WERI-Rb-1 (cell line): ENCODE measurements at regions not wholly inside any gene's neighbourhood (a gene's known extent, or its start where the extent isn't known, plus 50 kb on each side); places are given as distances from the start of the nearest gene placed in this dataset.
"Not testable (repeated sequence)": the region's sequence is repeated elsewhere in the genome, so short reads cannot be mapped to it uniquely, and the experiment has no call there.

ENCODE experiments used
- DNase-seq: peaks from one replicate; pipeline ENCODE4 v3.0.0-alpha.2; 2020
- H3K27ac ChIP-seq: fragments of 250-450 bp; sonication (Bioruptor Pico); 2 replicates; pipeline ENCODE4 v1.5.1; 2020; ENCODE audit warnings: mild to moderate bottlenecking, moderate library complexity
- H3K27me3 ChIP-seq: fragments of 250-450 bp; sonication (Bioruptor Pico); 2 replicates; pipeline ENCODE4 v1.5.1; 2021; ENCODE audit warnings: mild to moderate bottlenecking, low read depth, moderate library complexity; ENCODE audit not compliant: insufficient read depth, severe bottlenecking
- H3K36me3 ChIP-seq: fragments of 250-450 bp; sonication (Bioruptor Pico); 2 replicates; pipeline ENCODE4 v1.5.1; 2020; ENCODE audit warnings: mild to moderate bottlenecking, moderate library complexity
- H3K4me3 ChIP-seq: 2 replicates; pipeline ENCODE4 v1.5.1; 2011; ENCODE audit warnings: low read depth, mild to moderate bottlenecking, control low read depth, low read length
- H3K9me3 ChIP-seq: fragments of 250-450 bp; sonication (Bioruptor Pico); 2 replicates; pipeline ENCODE4 v1.5.1; 2021; ENCODE audit warnings: mild to moderate bottlenecking, moderate library complexity; ENCODE audit not compliant: severe bottlenecking
- TF ChIP-seq, protein P1 (sequence below): IDR thresholded peaks from 2 replicates; pipeline ENCODE4 v1.5.1; 2011; ENCODE audit warnings: low read depth, mild to moderate bottlenecking, control low read depth, inconsistent platforms, low read length

DNA sequence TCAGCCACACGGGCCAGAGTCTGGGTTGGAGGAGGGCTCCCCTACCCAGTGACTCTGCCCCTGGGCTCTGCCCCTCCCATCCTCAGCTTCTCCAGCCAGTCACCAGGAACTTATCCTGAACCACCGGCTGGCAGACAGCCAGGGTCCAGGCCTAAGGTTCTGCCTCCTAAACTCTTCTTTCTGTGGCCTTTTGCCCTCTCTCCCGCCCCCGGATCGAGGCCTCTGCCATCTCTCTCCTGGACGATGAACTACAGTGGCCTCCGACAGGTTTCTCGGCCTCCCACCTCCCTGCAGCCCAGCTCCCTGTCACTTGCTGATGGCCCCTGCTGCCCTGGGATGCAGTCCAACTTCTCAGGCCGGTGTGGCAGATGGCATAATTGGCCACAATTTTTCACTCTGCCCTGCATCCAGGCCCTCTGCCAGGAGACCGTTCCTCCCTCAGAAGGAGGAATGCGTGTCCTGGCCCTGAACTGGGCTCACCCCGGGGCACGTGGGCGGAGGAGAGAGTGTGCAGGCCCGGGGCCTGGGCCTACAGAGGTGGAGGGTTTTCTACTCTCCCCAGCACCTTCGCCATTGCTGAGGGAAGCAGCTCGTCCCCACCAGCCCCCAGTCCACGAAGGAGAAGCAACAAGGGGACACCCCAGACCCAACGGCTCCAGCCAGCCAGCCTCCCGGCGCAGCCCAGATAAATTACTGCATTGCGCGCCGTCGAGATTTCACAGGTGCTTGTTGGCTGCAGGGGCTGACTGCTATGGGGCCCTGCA is 81.9 kb upstream of the LRPAP1 start:
- no peaks in the 10 kb centered on the region for H3K36me3 ChIP-seq
- peaks cover 2% of the 10 kb centered on the region for H3K9me3 ChIP-seq
- TF ChIP-seq, protein P1, sequence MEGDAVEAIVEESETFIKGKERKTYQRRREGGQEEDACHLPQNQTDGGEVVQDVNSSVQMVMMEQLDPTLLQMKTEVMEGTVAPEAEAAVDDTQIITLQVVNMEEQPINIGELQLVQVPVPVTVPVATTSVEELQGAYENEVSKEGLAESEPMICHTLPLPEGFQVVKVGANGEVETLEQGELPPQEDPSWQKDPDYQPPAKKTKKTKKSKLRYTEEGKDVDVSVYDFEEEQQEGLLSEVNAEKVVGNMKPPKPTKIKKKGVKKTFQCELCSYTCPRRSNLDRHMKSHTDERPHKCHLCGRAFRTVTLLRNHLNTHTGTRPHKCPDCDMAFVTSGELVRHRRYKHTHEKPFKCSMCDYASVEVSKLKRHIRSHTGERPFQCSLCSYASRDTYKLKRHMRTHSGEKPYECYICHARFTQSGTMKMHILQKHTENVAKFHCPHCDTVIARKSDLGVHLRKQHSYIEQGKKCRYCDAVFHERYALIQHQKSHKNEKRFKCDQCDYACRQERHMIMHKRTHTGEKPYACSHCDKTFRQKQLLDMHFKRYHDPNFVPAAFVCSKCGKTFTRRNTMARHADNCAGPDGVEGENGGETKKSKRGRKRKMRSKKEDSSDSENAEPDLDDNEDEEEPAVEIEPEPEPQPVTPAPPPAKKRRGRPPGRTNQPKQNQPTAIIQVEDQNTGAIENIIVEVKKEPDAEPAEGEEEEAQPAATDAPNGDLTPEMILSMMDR, result no peak
- H3K27me3 ChIP-seq, result no peaks in the 10 kb centered on the region
- DNase-seq, result no peak
- no peak overlapping the region for H3K4me3 ChIP-seq
- no peak overlapping the region for H3K27ac ChIP-seq

DNA sequence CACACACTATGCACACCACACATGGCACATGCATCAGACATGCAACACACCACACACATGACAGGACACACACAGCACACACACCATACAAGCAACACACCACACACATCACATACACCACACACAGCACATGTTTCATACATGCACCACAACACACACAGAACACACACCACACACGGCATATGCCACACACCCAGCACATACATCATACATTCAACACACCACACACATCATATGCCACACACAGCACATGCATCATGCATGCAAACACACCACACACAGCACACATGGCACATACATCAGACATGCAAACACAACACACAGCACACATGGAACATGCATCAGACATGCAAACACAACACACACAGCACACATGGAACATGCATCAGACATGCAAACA is 80.7 kb upstream of the LRPAP1 start:
- H3K27ac ChIP-seq, result no peak overlapping the region
- H3K4me3 ChIP-seq, result no peak overlapping the region
- H3K27me3 ChIP-seq, result no peaks in the 10 kb centered on the region
- TF ChIP-seq, protein P1, result no peak
- DNase-seq, result no peak
- H3K36me3 ChIP-seq, result no peaks in the 10 kb centered on the region
- no peaks in the 10 kb centered on the region for H3K9me3 ChIP-seq

DNA sequence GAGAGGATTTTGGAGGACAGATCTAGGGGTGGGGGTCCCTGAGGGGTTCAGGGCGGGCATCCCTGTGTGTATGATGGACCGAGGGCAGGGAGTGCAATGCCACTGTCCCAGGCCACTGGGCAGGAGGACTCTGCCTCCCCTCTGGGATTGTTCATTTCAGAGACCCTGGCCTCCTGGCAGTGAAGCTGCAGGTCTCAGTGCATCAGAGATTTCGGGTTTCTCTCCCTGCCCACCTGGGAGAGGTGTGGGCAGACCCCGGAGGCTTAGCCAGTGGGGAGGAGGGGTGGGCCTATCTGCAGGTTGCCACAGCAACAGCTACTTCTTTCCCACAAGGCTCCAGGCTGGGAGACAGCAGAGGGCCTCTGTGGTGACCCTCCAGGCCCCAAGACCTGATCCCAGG is 80.1 kb upstream of the LRPAP1 start:
- TF ChIP-seq, protein P1, result no peak
- no peaks in the 10 kb centered on the region for H3K36me3 ChIP-seq

DNA sequence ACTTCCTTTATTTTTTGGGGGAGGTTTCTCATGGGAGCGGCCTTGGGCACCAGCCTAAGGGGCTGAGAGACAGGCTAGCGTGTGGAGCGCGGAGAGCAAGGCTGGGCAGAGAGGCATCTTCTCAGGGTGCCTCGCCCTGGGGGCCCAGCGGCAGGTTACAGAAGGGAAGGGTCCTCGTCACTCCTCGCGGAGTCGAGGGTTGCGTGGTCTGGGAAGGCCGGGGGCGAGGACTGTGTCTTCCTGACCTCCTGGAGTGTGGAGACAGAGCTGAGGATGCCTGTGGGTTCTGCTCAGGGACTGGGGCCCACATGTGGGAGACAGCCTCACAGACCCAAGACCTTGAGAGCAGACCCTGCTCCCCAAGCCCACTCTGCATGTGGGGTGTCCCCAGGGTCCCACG is 79.6 kb upstream of the LRPAP1 start:
- no peak for DNase-seq
- no peak overlapping the region for H3K27ac ChIP-seq
- TF ChIP-seq, protein P1, result no peak
- H3K4me3 ChIP-seq, result no peak overlapping the region
- H3K36me3 ChIP-seq, result no peaks in the 10 kb centered on the region
- no peaks in the 10 kb centered on the region for H3K27me3 ChIP-seq
- H3K9me3 ChIP-seq, result no peaks in the 10 kb centered on the region

More for the DNA sequence above, 80.1 kb upstream of the LRPAP1 start:
- Histone ChIP-seq H3K27me3 (no peaks in the 10 kb centered on the region), H3K9me3 (no peaks in the 10 kb centered on the region), H3K4me3 (no peak overlapping the region), H3K27ac (no peak overlapping the region)
- no peak for DNase-seq

DNA sequence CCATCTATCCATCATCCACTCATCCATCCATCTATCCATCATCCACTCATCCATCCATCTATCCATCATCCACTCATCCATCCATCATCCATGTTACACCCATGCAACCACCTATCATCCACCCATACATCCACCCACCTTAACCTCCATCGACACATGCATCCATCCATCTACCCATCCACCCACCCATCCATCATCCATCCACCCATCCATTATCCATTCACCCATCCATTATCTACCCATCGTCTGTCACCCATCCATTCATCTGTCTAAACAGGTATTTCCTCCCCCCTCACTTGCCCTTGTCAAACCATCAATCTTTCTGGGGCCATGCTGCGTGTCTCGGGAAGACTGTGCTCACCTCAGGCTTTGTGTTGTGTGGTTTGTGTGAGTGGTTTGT is 78.6 kb upstream of the LRPAP1 start:
- not testable (repeated sequence) for DNase-seq, H3K36me3 ChIP-seq, H3K4me3 ChIP-seq, H3K27me3 ChIP-seq, H3K27ac ChIP-seq, H3K9me3 ChIP-seq

DNA sequence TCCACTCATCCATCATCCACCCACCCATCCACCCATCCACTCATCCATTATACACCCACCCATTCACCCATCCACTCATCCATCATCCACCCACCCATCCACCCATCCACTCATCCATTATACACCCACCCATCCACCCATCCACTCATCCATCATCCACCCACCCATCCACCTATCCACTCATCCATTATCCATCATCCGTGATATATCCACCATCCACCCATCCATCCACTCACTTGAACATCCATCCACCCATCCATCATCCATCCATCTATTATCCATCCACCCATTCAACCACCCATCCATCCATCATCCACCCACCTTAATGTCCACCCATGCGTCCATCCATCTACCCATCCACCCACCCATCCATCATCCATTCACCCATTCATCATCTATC is 77.7 kb upstream of the LRPAP1 start:
- not testable (repeated sequence) for DNase-seq, H3K36me3 ChIP-seq, H3K27me3 ChIP-seq, H3K9me3 ChIP-seq, H3K27ac ChIP-seq, H3K4me3 ChIP-seq
